GM18511 (cell line): ENCODE measurements at regions not wholly inside any gene's neighbourhood (a gene's known extent, or its start where the extent isn't known, plus 50 kb on each side); places are given as distances from the start of the nearest gene placed in this dataset.
"Not testable (repeated sequence)": the region's sequence is repeated elsewhere in the genome, so short reads cannot be mapped to it uniquely, and the experiment has no call there.

Experiments used
- ATAC-seq: cut with Tn5 transposase; IDR thresholded peaks from one replicate; pipeline ENCODE4 v1.9.1; 2021; ENCODE audit warnings: mild to moderate bottlenecking, moderate library complexity; ENCODE audit not compliant: unreplicated experiment

DNA sequence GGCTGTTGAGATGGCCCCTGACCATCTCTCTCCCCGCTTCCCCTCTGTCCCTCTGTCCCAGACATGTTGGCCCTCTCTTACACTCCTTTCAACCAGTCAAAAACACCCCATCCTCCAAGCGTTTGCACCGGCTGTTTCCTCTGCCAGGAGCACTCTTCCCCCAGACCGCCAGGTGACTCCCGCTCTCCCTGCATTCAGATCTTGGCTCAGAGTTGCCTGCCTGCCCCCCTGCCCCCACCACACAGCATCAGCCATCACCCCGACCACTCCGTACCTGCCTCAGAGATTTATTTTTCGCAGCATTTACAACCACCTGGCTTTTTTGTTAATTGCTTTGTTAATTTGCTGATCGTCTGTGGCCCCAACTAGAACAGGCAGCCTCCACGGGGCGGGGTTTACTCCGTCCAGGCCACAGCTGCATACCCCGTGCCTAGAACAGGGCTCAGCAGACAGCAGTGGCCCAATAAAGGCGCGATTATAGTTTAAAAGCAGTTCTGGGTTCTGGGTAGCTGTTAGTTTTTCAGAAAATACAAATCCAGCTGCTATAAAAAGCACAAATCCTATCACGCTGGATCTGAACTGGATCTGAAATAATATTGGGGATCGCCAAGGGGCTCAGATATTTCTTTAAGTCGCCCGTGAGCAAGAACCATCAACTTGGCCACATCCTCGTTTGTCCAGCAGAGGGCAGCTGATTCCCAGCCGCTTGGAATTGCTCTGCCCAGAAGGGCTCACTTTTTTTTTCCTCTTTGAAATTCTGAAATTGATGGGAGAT, 173.6 kb downstream of the IRF8 start:
- no peak for ATAC-seq

DNA sequence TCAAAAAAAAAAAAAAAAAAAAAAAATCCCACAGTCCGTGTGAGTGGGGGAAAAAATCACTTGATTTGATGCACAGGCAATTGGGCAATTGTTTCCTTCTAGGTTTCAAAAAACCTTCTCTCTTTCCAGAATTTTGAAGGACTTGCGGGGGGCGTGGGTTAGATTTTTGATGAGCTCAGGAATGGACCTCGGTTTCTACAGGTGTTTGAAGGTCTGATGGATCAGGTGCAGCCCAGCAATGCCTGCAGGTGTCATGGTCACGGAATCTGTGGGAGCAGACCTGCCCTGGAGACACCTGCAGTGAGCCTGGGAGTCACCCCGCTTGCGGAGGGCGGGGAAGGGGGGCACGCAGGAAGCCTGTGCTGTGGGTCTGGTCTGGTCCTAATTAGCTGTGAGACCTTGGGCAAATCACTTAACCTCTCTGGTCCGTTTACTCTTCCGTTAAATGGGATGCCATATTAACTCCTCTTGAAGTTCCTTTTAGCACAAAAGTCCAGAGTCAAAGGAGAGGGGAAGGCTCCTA, 174.2 kb downstream of the IRF8 start:
- no peak for ATAC-seq

DNA sequence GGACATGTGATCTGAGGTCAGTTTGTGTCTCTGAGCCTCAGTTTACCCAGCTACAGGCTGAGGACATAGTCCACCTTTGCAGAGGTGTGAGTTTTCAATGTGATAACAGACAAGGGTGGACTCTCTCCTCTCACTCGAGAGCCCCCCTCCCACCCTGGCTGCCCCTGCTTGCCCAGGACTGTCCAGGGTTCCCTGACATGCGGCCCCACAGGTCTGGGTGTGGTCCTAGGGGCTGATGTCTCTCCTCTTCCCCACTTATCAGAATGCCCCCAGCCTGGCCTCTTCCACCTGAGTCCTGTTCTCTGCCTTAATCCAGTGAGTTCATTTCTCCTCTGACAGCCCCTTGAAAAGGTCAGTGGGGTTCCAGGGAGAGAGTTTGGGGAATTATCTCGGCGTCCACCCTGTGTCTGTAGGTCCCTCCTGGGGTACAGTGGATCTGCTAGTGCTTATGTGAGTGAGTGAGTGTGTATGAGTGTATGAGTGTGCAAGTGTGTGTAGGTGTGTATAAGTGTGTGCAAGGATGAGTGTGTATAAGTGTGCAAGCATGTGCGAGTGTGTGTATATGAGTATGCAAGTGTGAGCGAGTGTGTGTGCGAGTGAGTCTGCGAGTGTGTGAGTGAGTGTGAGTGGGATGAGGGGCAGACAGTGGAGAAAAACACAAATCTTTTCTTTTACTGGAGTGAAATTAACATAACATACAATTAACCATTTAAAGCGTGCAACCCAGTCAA, 175.0 kb downstream of the IRF8 start:
- no peak for ATAC-seq

DNA sequence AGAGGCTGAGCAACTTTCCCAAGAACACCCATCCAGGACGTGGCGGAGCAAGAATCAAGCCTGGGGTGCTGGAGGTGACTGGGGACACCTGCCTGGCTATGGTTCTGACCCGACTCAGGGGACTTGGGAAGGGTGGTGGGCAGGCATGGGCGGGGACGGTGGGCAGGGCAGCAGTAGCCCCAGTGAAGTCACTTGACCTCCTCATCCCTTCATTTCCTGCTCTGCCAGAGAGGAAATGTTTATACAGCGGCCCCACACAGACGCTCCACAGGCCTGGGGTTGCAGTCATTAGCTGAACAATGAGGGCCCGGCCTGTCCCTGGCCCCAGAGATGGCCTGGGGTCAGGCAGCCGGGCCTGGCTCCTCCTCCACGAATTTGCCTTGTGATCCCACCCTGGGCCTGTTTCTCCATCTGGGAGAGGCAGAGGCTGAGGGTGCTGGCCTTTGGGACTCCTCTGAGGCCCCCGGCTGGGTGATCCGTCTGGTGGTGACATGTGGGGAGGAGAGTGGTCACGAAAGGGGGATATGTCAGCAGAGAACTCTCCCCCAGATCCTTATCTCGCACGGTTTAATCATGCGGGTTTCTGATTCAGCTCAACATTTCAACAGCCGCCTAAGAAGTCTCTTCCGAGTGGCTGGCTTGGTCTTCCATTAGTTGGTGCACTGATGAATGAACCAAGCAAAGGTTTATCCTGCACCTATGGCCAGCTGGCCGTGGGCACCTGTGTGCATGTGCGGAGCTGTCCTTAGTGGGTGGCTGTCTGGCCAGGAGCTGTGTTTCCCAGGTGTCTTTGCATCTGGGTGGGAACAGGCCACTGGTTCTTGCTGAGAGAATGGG, 175.9 kb downstream of the IRF8 start:
- ATAC-seq, result no peak

DNA sequence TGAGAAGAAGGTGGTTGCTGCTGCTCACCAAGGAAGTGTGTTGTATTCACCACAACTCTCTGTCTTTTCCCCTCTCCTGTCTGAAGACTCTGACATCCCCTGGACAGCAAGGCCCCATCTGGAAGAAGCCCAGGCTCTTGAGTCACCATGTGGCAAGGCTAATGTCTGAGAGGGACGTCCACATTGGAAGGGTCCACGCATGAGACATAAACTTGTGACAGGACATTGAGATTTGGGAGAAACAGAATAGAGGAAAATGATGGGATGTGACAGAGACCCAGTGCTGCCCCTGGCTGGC, 176.5 kb downstream of the IRF8 start:
- ATAC-seq, result no peak

- no peak for ATAC-seq
Measured at GRCh38 chr16:86075839-86076440, 177.0 kb downstream of the IRF8 start.

DNA sequence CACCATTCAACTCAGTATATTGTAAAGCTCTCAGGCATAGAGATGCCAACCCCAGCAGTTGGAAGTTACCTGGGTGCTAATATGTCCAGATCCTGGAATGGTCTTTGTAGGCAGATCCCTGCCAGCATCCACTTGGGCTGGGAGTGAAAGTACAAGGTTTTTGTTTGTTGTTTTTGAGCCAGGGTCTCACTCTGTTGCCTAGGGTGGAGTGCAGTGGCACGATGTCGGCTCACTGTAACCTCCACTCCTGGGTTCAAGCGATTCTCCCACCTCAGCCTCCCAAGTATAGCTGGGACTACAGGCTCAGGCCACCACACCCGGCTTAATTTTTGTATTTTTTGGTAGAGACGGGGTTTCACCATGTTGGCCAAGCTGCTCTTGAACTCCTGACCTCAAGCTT, 177.6 kb downstream of the IRF8 start:
- ATAC-seq, result no peak

- no peak for ATAC-seq
Measured at GRCh38 chr16:86077243-86077940, 178.4 kb downstream of the IRF8 start.

DNA sequence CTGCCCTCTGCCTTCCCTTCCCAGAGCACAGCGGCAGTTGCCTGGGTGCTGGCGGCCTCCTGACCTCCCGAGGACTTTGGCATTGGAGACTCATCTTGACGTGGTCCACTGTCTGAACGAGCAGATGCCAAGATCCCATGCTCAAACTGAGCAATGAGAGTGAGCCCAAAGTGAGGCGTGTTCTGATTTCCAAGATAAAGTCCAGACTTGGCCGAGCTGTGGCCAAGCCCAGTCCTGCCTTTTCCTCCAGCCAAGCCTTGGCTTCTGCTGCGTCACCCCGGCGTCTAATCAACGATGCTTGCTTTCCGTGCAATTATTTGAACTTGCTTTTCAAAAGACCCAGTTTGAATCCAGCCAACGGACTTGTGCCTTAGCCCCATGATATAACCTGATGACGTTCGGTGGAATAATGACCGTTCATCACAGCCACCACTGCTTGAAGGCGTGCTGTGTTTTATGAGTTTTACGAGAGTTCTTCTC, 179.2 kb downstream of the IRF8 start:
- ATAC-seq, result no peak

- ATAC-seq, result not testable (repeated sequence)
Measured at GRCh38 chr16:86078711-86079110, 179.7 kb downstream of the IRF8 start.

- ATAC-seq, result no peak
Measured at GRCh38 chr16:86079255-86079885, 180.4 kb downstream of the IRF8 start.

DNA sequence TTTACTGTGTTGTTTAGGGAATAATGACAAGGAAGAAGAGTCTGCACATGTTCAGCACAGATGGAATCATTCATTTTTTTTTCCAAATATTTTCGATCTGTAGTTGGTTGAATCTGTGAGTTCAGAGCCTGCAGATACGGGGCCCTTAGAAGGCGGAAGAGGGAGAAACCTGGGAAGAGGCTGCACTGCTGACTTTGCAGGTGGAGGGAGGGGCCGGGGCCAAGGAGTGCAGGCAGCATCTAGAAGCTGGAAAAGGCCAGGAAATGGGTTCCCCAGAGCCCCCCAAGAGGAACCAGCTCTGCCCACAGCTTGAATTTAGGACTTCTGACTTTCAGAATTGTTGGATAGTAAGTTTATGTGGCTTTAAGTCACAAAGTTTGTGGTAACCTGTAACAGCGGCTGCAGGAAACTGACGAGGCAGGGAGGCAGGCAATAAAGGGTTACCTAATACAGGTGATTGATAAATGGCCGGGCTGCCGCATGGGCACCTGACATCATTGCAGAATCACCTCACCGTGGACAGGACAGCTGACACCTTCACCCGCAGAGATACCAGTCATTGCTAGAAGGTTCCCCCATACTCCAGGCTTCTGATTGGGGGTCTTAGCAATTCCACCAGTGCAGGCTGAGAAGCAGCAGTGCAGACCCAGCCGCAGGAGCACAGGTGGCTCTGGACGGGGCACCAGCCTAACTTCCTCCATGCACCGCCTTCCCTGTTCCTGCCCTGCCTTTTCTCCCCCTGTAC, 181.3 kb downstream of the IRF8 start:
- ATAC-seq, result no peak

DNA sequence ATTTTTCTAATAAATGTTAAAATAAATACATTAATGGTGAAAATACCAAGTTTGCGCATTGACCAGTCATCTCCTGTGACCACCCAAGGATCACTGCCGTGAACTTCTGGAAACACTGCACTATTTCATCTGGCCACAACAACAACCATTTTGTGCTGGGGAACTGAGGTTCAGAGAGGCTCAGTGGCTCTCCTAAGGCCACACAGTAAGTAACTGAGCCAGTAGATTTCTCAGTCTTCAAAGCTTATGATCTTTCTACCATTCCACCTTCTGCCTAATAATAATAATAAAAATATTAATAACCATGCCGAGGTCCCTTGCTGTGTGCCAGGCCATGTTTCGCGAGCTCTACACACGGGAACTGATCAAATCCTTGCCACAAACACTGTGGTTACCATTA, 182.0 kb downstream of the IRF8 start:
- no peak for ATAC-seq

GRCh38 chr16:86082418-86083030, 183.6 kb downstream of the IRF8 start:
- no peak for ATAC-seq

DNA sequence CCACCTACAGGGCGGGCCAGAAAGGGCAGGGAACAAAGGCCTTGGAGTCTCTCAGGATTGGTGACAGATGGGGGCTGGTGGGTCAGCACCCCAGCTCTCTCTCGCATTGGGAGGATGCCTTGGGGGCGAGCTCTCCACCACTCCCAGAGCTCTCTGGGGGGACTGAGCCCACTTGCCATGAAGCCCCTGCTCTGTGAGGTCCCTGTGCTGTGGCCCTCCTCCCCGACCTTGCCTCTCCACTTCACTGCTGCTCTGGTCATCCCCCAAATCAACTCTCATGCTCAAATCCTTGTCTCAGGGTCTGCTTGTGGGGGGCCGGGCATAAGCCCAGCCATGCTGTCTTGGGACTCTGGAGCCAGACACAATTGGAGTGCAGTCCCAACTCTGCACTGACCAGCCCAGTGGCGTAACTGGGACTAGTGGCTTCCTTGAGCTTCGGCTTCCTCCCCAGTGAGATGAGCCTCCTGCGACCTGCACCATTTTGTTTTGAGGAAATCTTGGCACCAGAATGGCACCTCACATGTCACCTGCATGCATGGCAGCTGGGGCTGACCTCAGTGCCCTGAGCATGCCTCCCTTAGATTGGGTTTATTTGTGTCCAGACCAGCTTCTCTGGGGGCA, 184.5 kb downstream of the IRF8 start:
- ATAC-seq, result no peak

GRCh38 chr16:86085161-86085611, 186.2 kb downstream of the IRF8 start:
- no peak for ATAC-seq

DNA sequence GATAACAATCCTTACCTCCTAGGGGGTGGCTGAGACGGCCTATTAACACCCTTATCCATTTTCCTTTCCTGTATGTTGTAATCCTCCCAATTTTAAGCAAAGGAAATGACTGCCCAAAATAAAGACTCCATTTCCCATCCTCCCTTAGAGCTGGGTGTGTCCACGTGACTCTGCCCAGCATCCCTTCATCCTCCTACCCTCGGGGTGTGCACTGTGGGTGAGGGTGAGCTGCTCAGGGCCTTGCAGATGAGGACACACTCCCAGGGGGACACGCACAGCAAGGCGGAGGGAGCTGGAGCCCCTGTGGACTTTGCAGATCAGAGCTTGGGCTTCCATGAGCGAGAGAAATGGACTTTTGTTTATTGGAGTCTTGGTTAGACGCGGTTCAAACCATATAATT, 186.8 kb downstream of the IRF8 start:
- ATAC-seq, result no peak

- no peak for ATAC-seq
Measured at GRCh38 chr16:86086471-86086870, 187.5 kb downstream of the IRF8 start.
